ENCODE measurements at regions not wholly inside any gene's neighbourhood (a gene's known extent, or its start where the extent isn't known, plus 50 kb on each side); places are given as distances from the start of the nearest gene placed in this dataset.
"Not testable (repeated sequence)": the region's sequence is repeated elsewhere in the genome, so short reads cannot be mapped to it uniquely, and the experiment has no call there.

DNA sequence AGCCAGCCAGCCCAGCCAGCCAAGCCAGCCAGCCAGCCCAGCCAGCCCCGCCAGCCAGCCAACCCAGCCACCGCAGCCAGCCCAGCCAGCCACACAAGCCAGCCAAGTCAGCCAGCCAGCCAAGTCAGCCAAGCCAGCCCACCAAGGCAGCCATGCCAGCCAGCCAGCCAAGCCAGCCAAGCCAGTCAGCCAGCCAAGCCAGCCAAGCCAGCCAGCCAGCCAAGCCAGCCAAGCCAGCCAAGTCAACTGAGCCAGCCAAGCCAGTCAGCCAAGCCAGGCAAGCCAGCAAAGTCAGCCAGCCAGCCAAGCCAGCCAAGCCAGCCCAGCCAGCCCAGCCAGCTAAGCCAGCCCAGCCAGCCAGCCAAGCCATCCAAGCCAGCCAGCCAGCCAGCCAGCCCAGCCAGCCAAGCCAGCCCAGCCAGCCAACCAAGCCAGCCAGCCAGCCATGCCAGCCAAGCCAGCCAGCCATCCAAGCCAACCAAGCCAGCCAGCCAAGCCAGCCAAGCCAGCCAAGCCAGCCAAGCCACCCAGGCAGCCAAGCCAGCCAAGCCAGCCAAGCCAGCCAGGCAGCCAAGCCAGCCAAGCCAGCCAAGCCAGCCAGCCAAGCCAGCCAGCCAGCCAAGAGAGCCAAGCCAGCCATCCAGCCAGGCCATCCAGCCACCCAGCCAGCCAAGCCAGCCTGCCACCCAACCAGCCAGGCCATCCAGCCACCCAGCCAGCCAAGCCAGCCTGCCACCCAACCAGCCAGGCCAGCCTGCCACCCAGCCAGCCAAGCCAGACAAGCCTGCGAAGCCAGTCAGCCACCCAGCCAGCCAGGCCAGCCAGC is 329.9 kb upstream of the PLGLB2 start:
- H3K27ac ChIP-seq, result not testable (repeated sequence)

GRCh38 chr2:87418823-87419822 is 328.8 kb upstream of the PLGLB2 start:
- not testable (repeated sequence) for H3K36me3 ChIP-seq, H3K27ac ChIP-seq, H3K9me3 ChIP-seq, H3K4me1 ChIP-seq, H3K27me3 ChIP-seq, H3K4me3 ChIP-seq
- WGBS, 2 donors (ENCODE audit: low coverage in 1 of 2), result 60 to 92% methylated on average over 1 to 3 of the region's 9 CpGs
- ATAC-seq, result peak; percentile 19

More for the DNA sequence above, 329.9 kb upstream of the PLGLB2 start:
- not testable (repeated sequence) for H3K4me3 ChIP-seq, ATAC-seq, H3K4me1 ChIP-seq, H3K27me3 ChIP-seq, H3K9me3 ChIP-seq, H3K36me3 ChIP-seq
- no CpG with 5 or more reads among the region's 3 CpGs for WGBS, 2 donors (ENCODE audit: low coverage in 1 of 2)

DNA sequence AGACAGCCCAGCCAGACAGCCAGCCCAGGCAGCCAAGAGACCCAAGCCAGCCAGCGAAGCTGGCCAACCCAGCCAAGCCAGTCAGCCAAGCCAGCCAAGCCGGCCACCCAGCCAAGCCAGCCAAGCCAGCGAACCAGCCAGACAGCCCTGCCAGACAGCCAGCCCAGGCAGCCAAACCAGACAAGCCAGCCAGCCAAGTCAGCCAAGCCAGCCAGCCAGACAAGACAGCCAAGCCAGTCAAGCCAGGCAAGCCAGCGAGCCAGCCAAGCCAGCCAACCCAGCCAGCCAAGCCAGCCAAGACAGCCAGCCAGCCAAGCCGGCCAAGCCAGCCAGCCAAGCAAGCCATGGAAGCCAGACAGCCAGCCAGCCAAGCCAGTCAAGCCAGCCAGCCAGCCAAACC is 327.9 kb upstream of the PLGLB2 start:
- not testable (repeated sequence) for H3K27me3 ChIP-seq, H3K27ac ChIP-seq, ATAC-seq, H3K9me3 ChIP-seq, H3K4me1 ChIP-seq, H3K4me3 ChIP-seq, H3K36me3 ChIP-seq
- WGBS, 2 donors (ENCODE audit: low coverage in 1 of 2), result no CpG with 5 or more reads among the region's 5 CpGs

DNA sequence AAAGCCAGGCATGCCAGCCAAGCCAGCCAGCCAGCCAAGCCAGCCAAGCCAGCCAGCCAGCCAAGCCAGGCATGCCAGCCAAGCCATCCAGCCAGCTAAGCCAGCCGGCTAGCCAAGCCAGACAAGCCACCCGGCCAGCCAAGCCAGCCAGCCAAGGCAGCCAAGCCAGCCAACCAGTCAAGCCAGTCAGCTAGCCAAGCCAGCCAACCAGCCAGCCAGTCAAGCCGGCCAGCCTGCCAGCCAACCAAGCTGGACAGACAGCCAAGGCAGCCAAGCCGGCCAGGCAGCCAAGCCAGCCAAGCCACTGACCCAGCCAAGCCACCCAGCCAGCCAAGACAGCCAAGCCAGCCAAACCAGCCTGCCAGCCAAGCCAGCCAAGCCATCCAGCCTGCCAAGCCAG is 326.9 kb upstream of the PLGLB2 start:
- ATAC-seq, H3K36me3 ChIP-seq, H3K4me1 ChIP-seq: not testable (repeated sequence)

DNA sequence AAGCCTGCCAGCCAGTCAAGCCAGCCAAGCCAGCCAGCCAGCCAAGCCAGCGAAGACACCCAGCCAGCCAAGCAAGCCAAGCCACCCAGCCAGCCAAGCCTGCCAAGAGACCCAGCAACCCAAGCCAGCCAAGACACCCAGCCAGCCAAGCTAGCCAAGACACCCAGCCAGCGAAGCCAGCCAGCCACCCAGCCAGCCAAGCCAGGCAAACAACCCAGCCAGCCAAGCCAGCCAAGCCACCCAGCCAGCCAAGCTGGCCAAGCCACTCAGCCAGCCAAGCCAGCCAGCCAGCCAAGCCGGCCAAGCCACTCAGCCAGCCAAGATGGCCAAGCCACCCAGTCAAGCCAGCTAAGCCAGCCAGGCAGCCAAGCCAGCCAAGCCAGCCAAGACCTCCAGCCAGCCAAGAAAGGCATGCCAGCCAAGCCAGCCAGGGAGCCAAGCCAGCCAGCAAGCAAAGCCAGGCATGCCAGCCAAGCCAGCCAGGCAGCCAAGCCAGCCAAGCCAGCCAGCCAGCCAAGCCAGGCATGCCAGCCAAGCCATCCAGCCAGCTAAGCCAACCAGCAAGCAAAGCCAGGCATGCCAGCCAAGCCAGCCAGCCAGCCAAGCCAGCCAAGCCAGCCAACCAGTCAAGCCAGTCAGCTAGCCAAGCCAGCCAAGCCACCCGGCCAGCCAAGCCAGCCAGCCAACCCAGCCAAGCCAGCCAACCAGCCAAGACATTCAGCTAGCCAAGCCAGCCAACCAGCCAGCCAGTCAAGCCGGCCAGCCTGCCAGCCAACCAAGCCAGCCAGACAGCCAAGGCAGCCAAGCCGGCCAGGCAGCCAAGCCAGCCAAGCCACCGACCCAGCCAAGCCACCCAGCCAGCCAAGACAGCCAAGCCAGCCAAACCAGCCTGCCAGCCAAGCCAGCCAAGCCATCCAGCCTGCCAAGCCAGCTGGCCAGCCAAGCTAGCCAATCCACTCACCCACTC is 323.8 kb upstream of the PLGLB2 start:
- WGBS, 2 donors (ENCODE audit: low coverage in 1 of 2), result 80 to 84% methylated on average over 1 to 4 of the region's 7 CpGs

More for the DNA sequence above, 326.9 kb upstream of the PLGLB2 start:
- not testable (repeated sequence) for H3K27ac ChIP-seq, H3K4me3 ChIP-seq, H3K9me3 ChIP-seq, H3K27me3 ChIP-seq
- no CpG with 5 or more reads among the region's 4 CpGs for WGBS, 2 donors (ENCODE audit: low coverage in 1 of 2)

GRCh38 chr2:87424763-87425154 is 323.1 kb upstream of the PLGLB2 start:
- H3K27me3 ChIP-seq, H3K36me3 ChIP-seq, H3K4me3 ChIP-seq, H3K4me1 ChIP-seq, H3K9me3 ChIP-seq, ATAC-seq, H3K27ac ChIP-seq: not testable (repeated sequence)
- no CpG with 5 or more reads among the region's 1 CpG for WGBS, 2 donors (ENCODE audit: low coverage in 1 of 2)

More for the DNA sequence above, 323.8 kb upstream of the PLGLB2 start:
- H3K27ac ChIP-seq, H3K4me1 ChIP-seq, H3K4me3 ChIP-seq, H3K27me3 ChIP-seq, H3K36me3 ChIP-seq, H3K9me3 ChIP-seq, ATAC-seq: not testable (repeated sequence)

- not testable (repeated sequence) for H3K27me3 ChIP-seq, ATAC-seq, H3K27ac ChIP-seq, H3K4me3 ChIP-seq, H3K36me3 ChIP-seq, H3K9me3 ChIP-seq, H3K4me1 ChIP-seq
- no CpG with 5 or more reads among the region's 3 CpGs for WGBS, 2 donors (ENCODE audit: low coverage in 1 of 2)
These were observed 322.7 kb upstream of the PLGLB2 start for GRCh38 chr2:87425191-87425590.

- not testable (repeated sequence) for ATAC-seq, H3K4me3 ChIP-seq, H3K4me1 ChIP-seq, H3K27me3 ChIP-seq, H3K9me3 ChIP-seq, H3K27ac ChIP-seq, H3K36me3 ChIP-seq
- no CpG with 5 or more reads among the region's 3 CpGs for WGBS, 2 donors (ENCODE audit: low coverage in 1 of 2)
These were observed 322.2 kb upstream of the PLGLB2 start for GRCh38 chr2:87425717-87426116.

- H3K9me3 ChIP-seq, H3K27ac ChIP-seq, H3K27me3 ChIP-seq, H3K4me1 ChIP-seq, H3K36me3 ChIP-seq, H3K4me3 ChIP-seq, ATAC-seq: not testable (repeated sequence)
- WGBS, 2 donors (ENCODE audit: low coverage in 1 of 2), result no CpG with 5 or more reads among the region's 2 CpGs
These were observed 319.3 kb upstream of the PLGLB2 start for GRCh38 chr2:87428452-87429130.

DNA sequence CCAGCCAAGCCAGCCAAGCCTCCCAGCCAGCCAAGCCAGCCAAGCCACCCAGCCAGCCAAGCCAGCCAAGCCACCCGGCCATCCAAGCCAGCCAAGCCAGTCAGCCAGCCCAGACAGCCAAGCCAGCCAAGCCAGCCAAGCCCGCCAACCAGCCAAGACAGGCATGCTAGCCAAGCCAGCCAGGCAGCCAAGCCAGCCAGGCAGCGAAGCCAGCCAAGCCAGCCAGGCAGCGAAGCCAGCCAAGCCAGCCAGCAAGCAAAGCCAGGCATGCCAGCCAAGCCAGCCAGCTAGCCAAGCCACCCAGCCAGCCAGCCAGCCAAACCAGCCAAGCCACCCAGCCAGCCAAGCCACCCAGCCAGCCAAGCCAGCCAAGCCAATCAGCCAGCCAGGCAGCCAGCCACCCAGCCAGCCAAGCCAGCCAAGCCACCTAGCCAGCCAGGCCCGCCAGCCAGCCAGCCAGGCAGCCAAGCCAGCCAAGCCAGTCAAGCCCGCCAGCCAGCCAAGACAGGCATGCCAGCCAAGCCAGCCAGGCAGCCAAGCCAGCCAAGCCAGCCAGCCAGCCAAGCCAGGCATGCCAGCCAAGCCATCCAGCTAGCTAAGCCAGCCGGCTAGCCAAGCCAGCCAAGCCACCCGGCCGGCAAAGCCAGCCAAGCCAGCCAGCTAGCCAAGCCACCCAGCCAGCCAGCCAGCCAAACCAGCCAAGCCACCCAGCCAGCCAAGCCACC is 318.5 kb upstream of the PLGLB2 start:
- not testable (repeated sequence) for H3K36me3 ChIP-seq, H3K27ac ChIP-seq, H3K4me1 ChIP-seq, H3K9me3 ChIP-seq, H3K27me3 ChIP-seq, ATAC-seq, H3K4me3 ChIP-seq
- no CpG with 5 or more reads among the region's 9 CpGs for WGBS, 2 donors (ENCODE audit: low coverage in 1 of 2)

DNA sequence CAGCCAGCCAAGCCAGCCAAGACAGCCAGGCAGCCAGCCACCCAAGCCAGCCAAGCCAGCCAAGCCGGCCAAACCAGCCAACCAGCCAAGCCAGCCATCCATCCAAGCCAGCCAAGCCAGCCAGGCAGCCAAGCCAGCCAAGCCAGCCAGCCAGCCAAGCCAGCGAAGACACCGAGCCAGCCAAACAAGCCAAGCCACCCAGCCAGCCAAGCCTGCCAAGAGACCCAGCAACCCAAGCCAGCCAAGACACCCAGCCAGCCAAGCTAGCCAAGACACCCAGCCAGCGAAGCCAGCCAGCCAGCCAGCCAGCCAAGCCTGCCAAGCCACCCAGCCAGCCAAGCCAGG is 318.0 kb upstream of the PLGLB2 start:
- ATAC-seq, H3K4me1 ChIP-seq, H3K4me3 ChIP-seq, H3K27ac ChIP-seq, H3K36me3 ChIP-seq, H3K27me3 ChIP-seq, H3K9me3 ChIP-seq: not testable (repeated sequence)
- no CpG with 5 or more reads among the region's 4 CpGs for WGBS, 2 donors (ENCODE audit: low coverage in 1 of 2)

DNA sequence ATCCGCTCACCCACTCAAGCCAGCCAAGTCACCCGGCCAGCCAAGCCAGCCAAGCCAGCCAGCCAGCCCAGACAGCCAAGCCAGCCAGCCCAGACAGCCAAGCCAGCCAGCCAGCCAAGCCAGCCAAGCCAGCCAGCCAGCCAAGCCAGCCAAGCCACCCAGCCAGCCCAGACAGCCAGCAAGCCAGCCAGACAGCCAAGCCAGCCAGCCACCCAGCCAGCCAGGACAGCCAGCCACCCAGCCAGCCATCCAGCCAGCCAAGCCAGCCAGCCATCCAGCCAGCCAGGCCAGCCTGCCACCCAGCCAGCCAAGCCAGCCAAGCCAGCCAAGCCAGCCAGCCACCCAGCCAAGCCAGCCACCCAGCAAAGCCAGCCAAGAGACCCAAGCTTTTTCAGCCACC is 316.8 kb upstream of the PLGLB2 start:
- not testable (repeated sequence) for H3K27me3 ChIP-seq, H3K36me3 ChIP-seq, H3K4me1 ChIP-seq, ATAC-seq, H3K27ac ChIP-seq, H3K9me3 ChIP-seq, H3K4me3 ChIP-seq
- WGBS, 2 donors (ENCODE audit: low coverage in 1 of 2), result no CpG with 5 or more reads among the region's 2 CpGs
